8988T (cell line): ENCODE measurements at regions not wholly inside any gene's neighbourhood (a gene's known extent, or its start where the extent isn't known, plus 50 kb on each side); places are given as distances from the start of the nearest gene placed in this dataset.
"Not testable (repeated sequence)": the region's sequence is repeated elsewhere in the genome, so short reads cannot be mapped to it uniquely, and the experiment has no call there.

ENCODE experiments used
- DNase-seq: peaks from one replicate; pipeline ENCODE4 v3.0.0; 2011

DNA sequence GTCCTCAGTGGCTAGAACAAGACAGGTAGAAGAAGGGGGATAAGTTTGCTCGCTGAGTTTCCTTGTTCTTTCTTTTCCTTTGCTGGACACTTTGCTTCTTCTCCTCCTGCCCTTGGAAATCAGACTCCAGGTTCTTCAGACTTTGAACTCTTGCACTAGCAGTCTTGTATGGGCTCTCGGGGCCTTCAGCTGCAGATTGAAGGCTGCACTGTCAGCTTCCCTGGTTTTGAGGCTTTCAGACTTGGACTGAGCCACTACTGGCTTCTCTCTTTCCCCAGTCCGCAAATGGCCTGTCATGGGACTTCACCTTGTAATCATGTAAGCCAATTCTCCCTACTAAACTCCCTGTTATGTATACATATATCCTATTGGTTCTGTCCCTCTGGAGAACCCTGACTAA is 379.8 kb downstream of the NDFIP2 start:
- no peak for DNase-seq

DNA sequence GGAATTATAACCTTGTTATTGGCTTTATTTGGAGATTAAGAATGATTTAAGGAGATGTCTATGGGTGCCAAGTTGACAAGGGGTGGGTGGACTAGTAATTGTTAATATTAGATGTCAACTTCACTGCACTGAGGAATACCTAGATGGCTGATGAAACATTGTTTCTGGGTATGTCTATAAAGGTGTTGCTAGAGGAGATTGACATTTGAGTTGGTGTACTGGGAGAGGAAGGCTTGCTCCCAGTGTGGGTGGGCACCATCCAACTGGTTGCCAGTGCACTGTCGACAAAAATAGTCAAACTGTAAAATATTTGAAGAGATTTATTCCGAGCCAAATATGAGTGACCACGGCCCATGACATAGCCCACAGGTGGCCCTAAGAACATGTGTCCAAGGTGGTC is 378.8 kb downstream of the NDFIP2 start:
- DNase-seq, result no peak

DNA sequence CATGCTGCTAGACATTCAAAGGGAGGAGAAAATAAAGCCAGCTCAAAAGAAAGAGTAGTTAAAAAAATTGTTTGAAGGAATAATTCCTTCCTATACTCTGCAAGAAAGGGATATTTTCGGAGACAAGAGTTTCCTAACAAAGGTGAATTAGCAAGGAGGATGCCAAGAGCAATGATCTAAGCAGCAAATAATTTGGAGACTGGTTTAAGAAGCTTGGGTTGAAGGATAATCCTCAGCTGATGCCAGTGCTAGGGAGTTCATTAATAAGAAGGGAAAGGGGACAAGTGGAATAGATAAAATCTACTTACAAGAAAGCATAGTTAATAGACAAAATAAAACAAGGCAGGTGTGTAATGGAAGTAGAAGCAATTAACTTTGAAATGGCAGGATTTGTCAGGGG is 372.3 kb downstream of the NDFIP2 start:
- DNase-seq, result no peak

DNA sequence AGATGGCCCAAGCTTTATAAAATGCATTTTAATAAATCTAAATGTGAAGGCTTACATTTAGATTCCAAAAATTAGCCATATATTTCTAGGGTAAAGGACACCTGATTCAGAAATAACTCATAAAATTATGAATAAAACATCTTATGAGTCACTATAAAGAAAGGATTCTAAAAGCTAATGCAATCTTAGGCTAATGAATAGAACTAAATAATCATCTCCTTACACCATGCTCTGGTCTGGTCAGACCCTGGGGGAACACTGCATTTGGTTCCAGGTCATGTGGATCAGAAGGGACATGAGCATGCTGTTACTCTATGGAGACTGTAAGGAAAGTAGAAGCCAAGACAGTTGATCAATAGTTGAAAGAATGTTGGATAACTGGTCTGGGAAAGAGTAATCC is 370.4 kb downstream of the NDFIP2 start:
- no peak for DNase-seq

DNA sequence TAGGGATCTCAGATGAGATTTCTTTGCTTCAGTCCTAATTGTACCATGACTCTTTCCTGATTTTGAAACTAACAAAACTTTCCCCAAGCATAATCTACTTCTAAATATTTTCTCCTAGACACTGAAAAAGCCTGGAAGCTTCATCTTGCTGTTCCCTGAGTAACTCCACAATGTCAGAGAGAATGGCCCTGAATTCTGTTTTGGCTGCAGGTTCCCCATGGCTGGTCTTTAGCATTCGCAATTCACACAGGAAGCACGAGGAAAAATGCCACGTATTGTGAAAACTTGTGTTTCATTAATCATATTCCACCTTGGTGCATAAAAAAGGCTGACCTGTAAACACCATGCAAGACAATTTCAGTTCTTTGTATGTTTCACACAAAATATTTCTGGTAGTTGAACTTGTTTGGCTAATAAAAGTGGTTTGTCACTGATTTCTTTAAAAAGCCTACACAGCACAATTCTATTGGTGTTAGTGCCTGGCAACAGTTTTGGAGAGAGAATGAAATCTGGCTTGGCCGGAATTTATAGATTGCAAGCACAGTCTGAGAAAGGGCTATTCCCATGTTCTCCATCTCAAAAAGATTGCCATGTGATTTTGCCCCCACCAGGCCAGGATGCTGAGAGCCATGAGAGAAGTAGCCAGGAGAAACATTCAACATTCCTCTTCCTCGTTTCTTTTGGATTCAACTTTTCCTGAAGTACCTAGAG is 367.1 kb downstream of the NDFIP2 start:
- no peak for DNase-seq

DNA sequence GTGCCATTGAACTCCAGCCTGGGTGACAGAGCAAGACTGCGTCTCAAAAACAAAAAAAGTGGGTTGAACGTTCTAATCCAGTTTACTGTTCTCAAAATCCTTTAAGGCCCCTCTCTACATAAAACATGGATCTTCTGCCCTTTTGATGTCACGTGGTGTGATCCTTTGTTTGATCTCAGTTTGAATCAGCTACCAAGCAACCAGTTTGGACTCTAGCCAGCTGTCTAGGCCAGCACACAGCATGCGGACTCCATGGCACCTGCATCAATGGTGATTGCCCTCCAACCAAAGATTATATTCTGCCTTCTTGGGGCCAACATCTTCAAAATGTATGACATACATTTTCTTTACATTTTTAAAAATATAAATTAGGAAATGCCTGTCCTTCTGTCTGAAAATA is 365.4 kb downstream of the NDFIP2 start:
- DNase-seq, result no peak

DNA sequence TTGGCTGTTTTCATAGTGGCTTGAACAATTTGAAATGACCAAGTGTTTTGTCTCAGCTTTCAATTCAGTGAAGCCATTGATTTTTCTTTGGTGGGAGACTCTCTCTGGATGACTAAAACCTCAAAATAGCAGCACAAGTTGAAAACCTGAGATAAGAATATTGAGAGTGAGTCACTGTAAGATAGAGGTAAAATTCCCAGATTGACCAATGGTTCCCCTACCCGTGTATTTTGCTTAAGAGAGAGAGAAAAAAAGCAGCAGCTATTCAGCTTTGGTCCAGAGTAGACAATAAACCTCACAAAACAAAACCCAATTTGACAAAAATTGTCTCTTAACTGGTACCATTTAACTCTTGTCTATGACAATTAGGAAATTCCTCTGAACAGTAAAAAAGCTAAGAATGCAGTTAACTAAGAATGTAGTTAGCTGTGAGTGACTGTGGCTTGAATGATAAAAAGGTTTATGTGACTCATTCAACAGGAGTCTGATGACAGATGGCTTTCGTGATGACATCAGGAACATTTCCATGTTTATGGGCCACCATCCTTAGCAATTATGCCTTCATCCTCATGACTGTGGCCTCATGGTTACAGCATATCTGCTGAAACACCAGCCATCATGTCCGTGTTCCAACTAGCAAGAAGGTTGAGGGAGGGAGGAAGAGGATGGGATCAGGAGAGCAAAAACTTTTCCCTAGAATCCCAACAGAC is 356.9 kb downstream of the NDFIP2 start:
- DNase-seq, result no peak

DNA sequence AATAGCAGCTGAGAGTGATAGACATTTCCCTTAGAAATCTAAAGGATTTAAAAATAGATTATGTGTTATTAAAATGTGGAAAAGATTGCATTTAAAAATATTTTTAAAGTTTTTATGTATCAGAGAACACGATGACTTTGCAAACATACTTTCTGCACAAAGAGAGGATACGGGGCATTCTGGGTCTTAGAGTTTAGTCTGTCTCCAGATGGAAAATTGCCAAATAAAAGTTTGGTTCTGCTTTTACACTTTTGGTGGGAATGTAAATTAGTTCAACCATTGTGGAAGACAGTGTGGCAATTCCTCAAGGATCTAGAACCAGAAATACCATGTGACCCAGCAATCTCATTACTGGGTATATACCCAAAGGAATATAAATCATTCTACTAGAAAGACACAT is 355.2 kb downstream of the NDFIP2 start:
- DNase-seq, result not testable (repeated sequence)

DNA sequence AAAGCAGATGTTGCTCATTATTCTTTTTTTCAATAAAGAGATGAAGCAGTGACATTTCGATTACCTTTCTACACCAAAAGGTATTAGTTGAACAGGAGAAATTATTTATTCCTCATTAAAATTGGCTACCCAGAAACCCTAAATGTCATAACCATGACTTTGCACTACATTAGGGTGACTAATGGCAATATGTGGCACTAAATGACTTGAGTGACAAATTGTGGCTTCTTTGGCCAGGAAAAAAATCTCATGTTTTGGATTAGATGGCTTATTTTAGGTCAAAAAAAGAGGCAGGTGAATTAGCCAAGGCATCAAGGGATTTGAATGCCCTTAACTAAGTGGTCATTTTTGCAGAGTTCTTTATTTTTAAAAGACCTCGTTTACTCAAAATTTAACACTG is 353.9 kb downstream of the NDFIP2 start:
- no peak for DNase-seq

DNA sequence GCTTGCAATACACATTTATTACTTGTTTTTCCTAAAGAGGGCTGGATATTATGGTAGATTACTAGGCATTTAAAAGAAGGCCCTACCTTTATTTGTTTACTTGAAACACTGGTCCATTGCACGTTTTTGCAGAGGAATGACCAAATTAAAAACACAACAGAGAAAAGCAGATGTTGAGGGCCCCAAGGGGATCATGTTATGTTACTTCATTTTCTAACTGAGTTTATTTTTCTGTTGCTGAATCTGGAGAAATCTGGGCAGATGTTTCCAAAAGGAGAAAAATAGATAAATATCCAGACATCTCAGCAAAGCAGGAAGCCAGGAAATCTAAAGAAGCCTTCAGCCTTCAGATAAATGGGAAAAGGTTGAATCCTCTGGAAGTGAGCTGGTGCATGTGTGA is 353.0 kb downstream of the NDFIP2 start:
- DNase-seq, result no peak

DNA sequence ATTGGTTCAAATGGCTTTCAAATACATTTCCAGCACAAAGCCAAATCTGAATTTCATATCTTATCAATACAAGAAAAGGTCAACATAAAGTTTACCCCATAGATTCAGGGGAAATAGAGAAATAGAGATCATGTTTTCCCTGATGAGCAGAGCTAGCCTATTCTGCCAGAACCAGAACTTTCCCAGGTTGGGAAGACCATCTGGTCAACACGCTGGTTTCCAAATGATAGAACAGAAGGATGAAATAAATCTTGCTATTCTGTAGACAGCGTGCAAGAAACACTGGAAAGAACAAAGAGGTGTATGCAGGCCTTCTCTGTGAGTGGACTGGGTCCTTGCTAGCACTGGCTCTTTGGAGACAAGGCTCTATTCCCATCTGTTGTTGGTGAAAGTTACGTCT is 350.6 kb downstream of the NDFIP2 start:
- no peak for DNase-seq

DNA sequence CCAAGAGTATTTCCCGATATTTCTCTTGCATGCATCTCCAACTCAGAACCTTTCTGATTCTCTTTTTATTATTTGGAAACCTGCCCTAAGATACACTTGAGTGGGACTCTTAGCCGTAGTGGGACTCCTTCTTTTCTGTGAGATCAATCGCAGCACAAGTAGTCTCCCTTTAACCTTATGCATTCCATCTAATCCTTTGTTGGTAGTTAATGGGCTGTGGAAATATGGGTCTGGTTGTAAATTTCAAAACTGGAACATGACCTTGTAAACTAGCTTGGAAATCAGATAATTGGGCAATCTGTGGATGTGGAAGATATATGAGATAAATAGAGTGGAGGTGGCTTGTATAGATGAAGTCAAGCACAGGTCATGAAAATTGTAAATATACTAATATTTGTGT is 350.0 kb downstream of the NDFIP2 start:
- no peak for DNase-seq

DNA sequence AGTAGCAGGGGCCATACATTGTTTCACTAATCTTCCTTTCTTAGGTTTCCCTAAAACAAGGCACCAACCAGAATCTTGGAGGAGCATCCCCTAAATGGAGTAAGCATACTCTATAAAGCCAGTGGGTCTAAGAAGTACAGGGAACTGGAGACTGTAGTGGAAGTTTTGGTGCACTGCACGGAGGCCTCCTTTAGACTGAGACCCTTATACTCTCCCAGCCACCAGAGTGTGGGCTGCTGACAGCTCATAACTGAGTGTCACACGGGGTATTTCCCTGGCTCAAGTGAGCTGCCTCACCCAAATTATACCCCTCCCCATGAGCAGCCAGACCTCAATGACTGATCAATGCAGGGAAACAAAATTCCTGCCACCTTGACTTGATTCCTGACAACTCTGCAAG is 349.5 kb downstream of the NDFIP2 start:
- DNase-seq, result no peak

DNA sequence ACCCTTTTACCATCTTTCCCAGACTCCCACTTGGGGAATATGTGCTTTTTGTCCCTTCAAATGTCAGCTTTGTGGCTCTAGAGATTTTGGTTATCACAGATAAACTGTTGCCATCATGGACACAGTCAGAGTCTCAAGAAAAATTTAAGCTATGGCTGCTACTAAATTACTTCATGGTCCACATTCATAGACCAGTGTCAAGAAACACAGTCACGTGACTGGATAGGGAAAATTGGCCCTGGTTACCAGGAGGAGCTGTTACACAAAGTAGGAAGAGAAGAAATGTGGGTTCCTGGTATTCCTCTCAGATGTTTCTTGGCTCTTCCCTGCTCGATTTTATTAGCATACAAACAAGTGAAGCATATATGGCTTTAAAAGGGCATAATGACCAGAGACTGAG is 348.9 kb downstream of the NDFIP2 start:
- no peak for DNase-seq

DNA sequence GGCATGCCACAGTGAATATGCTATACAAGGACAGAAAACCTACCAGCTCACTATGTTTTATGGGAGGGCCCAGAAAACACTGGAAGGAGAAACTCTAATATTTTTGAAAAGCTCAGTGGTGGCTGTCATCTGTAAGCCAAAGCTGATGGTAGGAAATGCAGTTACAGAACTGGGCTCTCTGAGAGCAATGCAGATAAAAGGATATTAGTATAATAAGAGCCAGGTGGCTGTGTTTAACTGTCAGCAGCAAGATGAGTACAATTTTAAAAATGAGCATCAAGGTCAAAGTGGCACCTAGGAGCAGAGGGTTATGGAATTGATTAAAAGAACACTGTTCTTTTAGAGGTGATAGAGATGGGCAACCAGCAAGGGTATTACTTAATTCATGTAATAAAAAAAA is 345.0 kb downstream of the NDFIP2 start:
- DNase-seq, result no peak

DNA sequence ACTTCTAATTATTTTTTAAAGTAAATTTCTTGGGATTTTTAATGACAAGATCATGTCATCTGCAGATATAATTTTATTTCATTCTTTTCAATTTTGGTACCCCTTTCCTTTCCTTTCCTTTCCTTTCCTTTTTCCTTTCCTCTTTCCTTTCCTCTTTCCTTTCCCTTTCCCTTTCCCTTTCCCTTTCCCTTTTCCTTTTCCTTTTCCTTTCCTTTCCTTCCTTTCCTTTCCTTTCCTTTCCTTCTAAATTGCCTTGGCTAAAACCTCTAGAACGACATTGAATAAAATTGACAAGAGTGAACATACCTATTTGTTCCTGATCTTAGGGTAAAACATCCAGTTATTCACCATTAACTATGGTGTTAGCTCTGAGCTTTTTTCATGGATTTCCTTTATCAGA is 334.1 kb downstream of the NDFIP2 start:
- DNase-seq, result no peak

DNA sequence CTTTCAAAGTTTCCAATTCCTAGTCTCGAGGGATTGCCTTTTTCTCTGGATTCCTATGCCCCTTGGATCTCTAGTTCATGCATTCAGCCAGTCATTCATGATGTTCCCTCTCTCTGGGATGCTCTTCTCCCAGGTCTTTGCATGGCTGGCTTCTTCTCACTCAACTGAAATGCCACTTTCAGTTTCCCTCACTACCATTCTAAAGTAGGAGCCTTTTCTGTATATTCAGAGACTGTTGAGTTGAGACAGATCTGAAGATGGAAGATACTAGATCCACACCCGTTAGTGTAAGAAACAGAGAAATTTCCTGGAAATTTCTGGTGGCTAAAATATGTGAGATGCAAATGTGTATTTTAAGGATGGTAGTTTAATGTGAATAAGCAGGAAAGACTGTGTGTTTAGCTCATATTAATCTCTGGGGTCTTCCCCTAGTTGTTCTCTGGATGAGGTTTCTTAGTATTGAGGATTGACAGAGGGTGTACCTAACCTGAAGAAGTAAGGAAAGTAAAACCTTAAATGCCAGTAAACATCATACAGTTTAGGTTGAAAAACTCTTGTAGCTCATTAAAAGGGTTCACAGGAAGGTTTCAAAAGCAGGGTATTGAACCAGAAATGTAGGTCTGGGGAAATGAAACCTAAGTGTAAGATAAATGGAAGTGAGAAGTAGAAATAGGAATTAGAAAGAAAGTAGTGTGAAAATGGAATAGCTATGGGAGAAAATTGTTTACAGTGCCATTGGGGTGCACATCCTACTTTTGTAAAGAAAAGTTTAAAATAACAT is 331.3 kb downstream of the NDFIP2 start:
- DNase-seq, result no peak

DNA sequence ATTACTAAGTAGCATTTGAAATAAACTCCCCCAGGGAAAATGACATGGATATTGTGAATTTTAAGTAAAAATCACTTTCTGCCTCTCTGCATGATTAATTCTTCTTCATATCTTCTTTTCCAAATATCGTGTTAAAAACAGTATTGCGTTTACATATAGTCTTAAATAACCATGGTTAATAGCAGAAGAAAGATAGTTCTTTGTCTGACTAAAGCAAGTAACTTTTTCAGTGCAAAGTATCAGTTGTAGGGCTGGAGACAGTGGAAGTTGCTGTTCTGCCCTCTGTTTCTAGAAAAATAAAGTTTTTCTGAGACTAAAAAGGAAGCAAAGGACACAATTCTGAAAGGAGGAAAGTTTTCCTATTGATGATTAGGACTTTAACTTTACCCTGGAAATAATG is 330.2 kb downstream of the NDFIP2 start:
- no peak for DNase-seq

DNA sequence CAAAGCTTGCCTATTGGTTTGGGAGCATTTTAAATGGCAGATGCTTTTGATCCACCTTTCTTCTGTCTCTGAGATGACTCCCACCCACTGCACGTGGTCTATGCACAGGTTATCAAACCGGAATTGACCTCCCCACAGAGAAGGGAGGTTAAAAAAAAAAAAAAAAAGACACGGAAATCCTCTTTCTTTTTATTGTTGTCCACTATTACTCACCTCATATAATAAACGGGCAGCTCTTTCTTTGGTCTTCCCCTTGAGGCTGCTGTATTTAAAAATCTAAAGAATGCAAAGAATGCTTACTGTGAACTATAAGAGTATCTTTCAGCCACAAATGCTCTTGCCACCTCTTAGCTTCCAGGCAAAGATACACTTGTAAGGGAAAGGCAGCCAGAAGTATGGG is 329.7 kb downstream of the NDFIP2 start:
- no peak for DNase-seq

DNA sequence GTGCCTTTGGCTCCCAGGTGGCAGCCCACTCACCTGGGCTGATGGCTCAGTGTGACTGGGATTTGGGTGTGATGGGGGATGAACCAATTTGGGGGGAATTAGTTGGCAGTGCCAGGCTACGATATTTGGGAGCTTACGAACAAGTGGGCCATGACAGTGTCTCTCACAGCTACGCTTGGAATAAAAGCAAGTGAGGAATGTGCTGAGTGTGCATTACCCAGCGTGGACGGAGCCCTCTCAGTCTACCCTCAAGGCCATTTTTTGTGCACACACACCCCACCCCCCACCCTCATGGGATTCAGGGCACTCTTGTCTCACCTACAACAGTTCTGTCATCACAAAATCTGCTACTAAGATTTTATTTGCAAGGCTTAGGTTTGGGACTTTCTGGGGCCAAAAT is 329.1 kb downstream of the NDFIP2 start:
- DNase-seq, result no peak

DNA sequence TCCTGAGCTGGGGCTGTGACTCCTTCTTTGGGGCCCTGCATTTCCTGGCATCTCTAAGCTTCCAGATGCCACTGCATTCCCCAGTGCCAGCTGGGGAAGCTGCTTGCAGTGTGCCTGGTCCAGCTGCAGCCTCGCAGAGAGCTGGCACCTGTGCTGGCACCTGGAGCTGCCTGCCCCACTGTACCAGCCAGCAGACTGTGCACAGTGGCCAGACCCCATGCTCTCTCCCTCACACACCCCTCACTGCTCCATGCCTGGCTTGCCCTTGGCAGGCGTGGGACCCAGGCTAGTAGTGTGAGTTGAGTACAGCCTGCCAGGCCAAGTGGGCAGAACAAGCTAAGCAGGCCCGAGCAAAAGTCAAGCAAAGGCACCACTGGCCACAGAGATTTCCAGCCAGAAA is 327.5 kb downstream of the NDFIP2 start:
- DNase-seq, result no peak

DNA sequence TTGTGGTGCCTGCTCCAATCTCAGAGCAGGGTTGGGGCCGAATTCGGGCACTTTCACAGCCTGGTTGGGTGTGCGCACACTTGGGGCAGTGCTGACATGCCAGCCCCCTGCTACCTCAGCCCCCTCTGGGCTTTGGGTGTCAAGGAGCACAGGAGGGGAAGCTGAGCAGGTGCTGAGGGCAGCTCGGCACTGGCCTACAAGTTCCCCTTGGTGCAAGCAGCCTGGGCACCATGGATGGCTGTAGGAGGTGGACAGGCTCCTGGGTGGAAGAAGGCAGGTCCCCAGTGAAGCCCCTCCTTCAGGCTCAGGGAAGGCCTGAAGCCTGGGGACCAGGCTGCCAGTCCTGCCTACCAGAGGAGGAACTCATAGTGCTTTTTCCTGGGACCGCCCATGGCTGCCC is 326.6 kb downstream of the NDFIP2 start:
- DNase-seq, result no peak

DNA sequence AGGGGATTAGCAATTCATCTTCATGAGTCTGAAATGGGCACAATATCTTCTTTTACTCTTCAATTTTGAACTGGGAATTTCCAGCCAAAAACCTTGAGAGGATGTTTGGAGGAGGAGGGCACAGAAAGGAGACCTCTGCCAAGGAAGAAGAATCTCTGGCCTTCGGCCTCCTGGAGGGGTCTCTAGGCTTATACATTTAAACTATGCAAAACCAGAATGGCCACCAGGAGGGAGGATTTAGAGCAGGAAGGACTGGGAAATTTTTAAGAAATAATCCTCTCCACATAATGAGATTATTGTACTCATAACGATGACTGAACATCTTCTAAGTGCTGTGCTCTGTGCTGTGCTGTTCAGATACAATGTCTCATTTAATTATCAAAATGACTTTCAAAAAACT is 325.9 kb downstream of the NDFIP2 start:
- no peak for DNase-seq

DNA sequence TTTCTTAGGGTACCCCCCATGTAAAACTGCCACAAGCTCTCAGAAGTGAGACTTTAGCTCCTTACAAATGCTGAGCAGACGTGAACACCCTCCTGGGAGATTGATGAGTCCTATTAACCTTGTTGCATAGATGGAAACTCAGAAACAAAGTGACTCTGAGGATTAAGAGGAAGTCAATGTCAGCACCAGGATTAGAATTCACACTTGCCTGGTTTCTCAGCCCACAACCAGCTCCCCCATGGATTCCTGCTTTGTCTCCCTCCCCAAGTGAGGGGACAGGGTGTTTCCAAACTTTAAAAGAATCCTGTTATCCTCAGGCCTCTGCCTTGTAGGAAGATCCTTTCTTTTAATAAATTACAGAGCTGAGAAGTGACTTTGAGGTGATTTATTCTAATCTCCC is 324.4 kb downstream of the NDFIP2 start:
- no peak for DNase-seq
